ENCODE measurements at regions not wholly inside any gene's neighbourhood (a gene's known extent, or its start where the extent isn't known, plus 50 kb on each side); places are given as distances from the start of the nearest gene placed in this dataset.

DNA sequence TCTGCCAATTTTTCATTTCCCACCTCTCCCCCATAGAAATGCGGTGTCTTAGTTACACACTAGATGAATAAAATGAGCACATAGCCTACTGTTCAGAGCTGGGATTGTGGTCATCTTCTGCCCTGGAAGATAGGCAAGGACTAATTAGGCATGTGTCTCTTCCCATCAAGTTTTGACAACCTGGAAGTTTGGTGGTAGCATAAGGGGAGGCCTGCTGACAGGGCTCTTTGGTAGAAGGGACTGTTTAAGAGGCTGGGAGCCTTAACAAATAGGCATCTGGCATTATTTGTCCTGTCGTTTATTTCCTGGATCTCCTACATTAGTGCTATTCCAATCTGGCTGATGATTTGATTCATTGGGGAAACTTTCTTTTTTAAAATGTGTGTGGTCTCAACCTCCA is 512.3 kb downstream of the ZNF385D start:
- TF ChIP-seq, protein P1, sequence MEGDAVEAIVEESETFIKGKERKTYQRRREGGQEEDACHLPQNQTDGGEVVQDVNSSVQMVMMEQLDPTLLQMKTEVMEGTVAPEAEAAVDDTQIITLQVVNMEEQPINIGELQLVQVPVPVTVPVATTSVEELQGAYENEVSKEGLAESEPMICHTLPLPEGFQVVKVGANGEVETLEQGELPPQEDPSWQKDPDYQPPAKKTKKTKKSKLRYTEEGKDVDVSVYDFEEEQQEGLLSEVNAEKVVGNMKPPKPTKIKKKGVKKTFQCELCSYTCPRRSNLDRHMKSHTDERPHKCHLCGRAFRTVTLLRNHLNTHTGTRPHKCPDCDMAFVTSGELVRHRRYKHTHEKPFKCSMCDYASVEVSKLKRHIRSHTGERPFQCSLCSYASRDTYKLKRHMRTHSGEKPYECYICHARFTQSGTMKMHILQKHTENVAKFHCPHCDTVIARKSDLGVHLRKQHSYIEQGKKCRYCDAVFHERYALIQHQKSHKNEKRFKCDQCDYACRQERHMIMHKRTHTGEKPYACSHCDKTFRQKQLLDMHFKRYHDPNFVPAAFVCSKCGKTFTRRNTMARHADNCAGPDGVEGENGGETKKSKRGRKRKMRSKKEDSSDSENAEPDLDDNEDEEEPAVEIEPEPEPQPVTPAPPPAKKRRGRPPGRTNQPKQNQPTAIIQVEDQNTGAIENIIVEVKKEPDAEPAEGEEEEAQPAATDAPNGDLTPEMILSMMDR (IDR thresholded peaks at IDR 0.05): no peak
- no peak for TF ChIP-seq POLR2A (IDR thresholded peaks at IDR 0.05)

All from Peyer's patch (tissue), 4 donors.